ENCODE measurements at regions not wholly inside any gene's neighbourhood (a gene's known extent, or its start where the extent isn't known, plus 50 kb on each side); places are given as distances from the start of the nearest gene placed in this dataset.

DNA sequence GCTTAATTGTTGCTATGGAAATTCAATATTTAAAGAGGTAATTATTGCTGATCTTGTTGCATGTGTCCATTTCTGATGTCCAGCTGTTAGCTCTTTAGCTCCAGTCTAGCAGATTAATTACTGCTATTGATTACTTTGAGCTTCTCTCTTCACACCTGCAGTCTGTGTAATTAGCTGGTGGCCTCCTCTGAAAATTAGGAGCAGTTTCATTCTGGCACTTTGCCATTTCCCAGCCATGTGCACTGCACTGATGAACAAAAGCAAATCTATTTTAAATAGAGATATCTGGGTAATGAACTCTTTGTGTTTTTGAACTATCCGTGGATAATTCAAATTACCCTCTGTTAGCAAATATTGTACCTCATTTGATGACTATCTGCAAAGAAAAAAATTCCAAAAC, 275.9 kb downstream of the RNF144B start:
- ChIA-PET CTCF (no interaction called here), RAD21 (ENCODE audit: low non-redundant PET in 1 of 2, low total read pairs in 2 of 2, uncharacterized antibody in 2 of 2, unreplicated experiment in 2 of 2) (no interaction called here), POLR2A (no interaction called here)
- Histone ChIP-seq H4K20me1 (ENCODE audit: insufficient read depth) (no peaks in the 10 kb centered on the region), H3K9me3 (ENCODE audit: control insufficient read depth in 1 of 2, insufficient read depth in 1 of 2, low read depth in 1 of 2, low read length in 2 of 2) (no peaks in the 10 kb centered on the region), H3K9me2 (ENCODE audit: insufficient read depth) (no peaks in the 10 kb centered on the region), H3K27ac (ENCODE audit: low read depth, low read length) (no peak overlapping the region), H3K4me2 (ENCODE audit: low read length) (no peak overlapping the region), H3K4me1 (ENCODE audit: control insufficient read depth in 1 of 2, insufficient read depth in 2 of 2, low read length in 2 of 2) (no peaks in the 10 kb centered on the region), H3K36me3 (ENCODE audit: control insufficient read depth in 1 of 2, insufficient read depth in 2 of 2, low read length in 2 of 2) (no peaks in the 10 kb centered on the region), H3K4me3 (replicated peaks in 1 of 2; ENCODE audit: low read depth in 1 of 2, low read length in 2 of 2) (no peak overlapping the region), H3K79me2 (ENCODE audit: insufficient read depth, low read length) (no peaks in the 10 kb centered on the region), H3K9ac (ENCODE audit: low read length) (no peak overlapping the region), H3K27me3 (ENCODE audit: insufficient read depth, low read length) (no peaks in the 10 kb centered on the region), H2AFZ (ENCODE audit: low read depth, low read length, poor library complexity, severe bottlenecking) (no peak overlapping the region)
- ATAC-seq (no peak), DNase-seq (ENCODE audit: low read depth, low spot score) (no peak)
- no peak for TF ChIP-seq YY1 (IDR thresholded peaks at IDR 0.05; ENCODE audit: extremely low read depth, insufficient replicate concordance, low read depth, low read length)
- no peak for TF ChIP-seq CBX3 (IDR thresholded peaks at IDR 0.05; ENCODE audit: low read depth)
- TF ChIP-seq POLR2A (IDR thresholded peaks at IDR 0.05; ENCODE audit: borderline replicate concordance, extremely low read depth, insufficient read depth, insufficient read length), result no peak
- TF ChIP-seq, protein P1, sequence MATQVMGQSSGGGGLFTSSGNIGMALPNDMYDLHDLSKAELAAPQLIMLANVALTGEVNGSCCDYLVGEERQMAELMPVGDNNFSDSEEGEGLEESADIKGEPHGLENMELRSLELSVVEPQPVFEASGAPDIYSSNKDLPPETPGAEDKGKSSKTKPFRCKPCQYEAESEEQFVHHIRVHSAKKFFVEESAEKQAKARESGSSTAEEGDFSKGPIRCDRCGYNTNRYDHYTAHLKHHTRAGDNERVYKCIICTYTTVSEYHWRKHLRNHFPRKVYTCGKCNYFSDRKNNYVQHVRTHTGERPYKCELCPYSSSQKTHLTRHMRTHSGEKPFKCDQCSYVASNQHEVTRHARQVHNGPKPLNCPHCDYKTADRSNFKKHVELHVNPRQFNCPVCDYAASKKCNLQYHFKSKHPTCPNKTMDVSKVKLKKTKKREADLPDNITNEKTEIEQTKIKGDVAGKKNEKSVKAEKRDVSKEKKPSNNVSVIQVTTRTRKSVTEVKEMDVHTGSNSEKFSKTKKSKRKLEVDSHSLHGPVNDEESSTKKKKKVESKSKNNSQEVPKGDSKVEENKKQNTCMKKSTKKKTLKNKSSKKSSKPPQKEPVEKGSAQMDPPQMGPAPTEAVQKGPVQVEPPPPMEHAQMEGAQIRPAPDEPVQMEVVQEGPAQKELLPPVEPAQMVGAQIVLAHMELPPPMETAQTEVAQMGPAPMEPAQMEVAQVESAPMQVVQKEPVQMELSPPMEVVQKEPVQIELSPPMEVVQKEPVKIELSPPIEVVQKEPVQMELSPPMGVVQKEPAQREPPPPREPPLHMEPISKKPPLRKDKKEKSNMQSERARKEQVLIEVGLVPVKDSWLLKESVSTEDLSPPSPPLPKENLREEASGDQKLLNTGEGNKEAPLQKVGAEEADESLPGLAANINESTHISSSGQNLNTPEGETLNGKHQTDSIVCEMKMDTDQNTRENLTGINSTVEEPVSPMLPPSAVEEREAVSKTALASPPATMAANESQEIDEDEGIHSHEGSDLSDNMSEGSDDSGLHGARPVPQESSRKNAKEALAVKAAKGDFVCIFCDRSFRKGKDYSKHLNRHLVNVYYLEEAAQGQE (IDR thresholded peaks at IDR 0.05; ENCODE audit: low read depth), result no peak
- BruUV-seq (replicated peaks), result no TSS peak
- intact Hi-C loops (cut with micrococcal nuclease), result no loop called here

DNA sequence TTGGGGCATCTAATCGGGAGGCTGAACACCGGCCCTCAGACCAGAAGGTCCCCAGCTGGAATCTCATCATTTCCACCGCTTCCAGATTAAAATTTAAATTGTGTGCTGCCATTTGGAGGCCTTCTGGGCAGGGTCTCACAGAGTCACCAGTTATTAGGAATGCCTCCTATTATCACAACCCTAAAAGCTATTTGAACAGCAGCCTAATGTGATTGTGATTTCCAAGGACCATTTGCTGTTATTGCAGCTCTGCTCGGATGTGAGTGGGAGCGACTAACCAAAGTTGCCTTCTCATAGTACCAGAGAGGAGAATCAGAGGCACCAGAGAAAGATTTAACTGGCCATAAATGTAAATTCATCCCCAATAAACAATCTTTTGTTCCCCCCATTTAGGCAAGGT, 277.3 kb downstream of the RNF144B start:
- CTCF ChIA-PET, result no interaction called here
- BruUV-seq (replicated peaks), result no TSS peak

More for the DNA sequence above, 277.3 kb downstream of the RNF144B start:
- H3K9ac ChIP-seq (ENCODE audit: low read length), result no peak overlapping the region
- no peak overlapping the region for H3K27ac ChIP-seq (ENCODE audit: low read depth, low read length)
- POLR2A ChIA-PET, result no interaction called here
- TF ChIP-seq ZNF274 (IDR thresholded peaks at IDR 0.05; ENCODE audit: low read depth, low read length) (no peak), CBX3 (IDR thresholded peaks at IDR 0.05; ENCODE audit: low read depth) (no peak), EGR1 (IDR thresholded peaks at IDR 0.05; ENCODE audit: low read depth) (no peak), ELF1 (IDR thresholded peaks at IDR 0.05; ENCODE audit: borderline replicate concordance, low read depth) (no peak), SRF (IDR thresholded peaks at IDR 0.05; ENCODE audit: low read depth) (no peak), SP1 (IDR thresholded peaks at IDR 0.05; ENCODE audit: low read depth) (no peak), SIN3A (IDR thresholded peaks at IDR 0.05; ENCODE audit: low read depth) (no peak), POLR2A (IDR thresholded peaks at IDR 0.05; ENCODE audit: borderline replicate concordance, extremely low read depth, insufficient read depth, insufficient read length) (no peak), EZH2phosphoT487 (IDR thresholded peaks at IDR 0.05; ENCODE audit: borderline replicate concordance) (no peak)
- TF ChIP-seq, protein P2, sequence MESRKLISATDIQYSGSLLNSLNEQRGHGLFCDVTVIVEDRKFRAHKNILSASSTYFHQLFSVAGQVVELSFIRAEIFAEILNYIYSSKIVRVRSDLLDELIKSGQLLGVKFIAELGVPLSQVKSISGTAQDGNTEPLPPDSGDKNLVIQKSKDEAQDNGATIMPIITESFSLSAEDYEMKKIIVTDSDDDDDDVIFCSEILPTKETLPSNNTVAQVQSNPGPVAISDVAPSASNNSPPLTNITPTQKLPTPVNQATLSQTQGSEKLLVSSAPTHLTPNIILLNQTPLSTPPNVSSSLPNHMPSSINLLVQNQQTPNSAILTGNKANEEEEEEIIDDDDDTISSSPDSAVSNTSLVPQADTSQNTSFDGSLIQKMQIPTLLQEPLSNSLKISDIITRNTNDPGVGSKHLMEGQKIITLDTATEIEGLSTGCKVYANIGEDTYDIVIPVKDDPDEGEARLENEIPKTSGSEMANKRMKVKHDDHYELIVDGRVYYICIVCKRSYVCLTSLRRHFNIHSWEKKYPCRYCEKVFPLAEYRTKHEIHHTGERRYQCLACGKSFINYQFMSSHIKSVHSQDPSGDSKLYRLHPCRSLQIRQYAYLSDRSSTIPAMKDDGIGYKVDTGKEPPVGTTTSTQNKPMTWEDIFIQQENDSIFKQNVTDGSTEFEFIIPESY (IDR thresholded peaks at IDR 0.05; ENCODE audit: extremely low read depth, insufficient replicate concordance, low read length), result no peak
- no peaks in the 10 kb centered on the region for H3K9me3 ChIP-seq (ENCODE audit: control insufficient read depth in 1 of 2, insufficient read depth in 1 of 2, low read depth in 1 of 2, low read length in 2 of 2)
- DNase-seq (ENCODE audit: low read depth, low spot score), result no peak
- H3K9me2 ChIP-seq (ENCODE audit: insufficient read depth), result no peaks in the 10 kb centered on the region
- H3K4me1 ChIP-seq (ENCODE audit: control insufficient read depth in 1 of 2, insufficient read depth in 2 of 2, low read length in 2 of 2), result no peaks in the 10 kb centered on the region
- H3K36me3 ChIP-seq (ENCODE audit: control insufficient read depth in 1 of 2, insufficient read depth in 2 of 2, low read length in 2 of 2), result no peaks in the 10 kb centered on the region
- RAD21 ChIA-PET (ENCODE audit: low non-redundant PET in 1 of 2, low total read pairs in 2 of 2, uncharacterized antibody in 2 of 2, unreplicated experiment in 2 of 2), result no interaction called here
- intact Hi-C loops (cut with micrococcal nuclease), result no loop called here
- no peaks in the 10 kb centered on the region for H3K27me3 ChIP-seq (ENCODE audit: insufficient read depth, low read length)
- H3K4me3 ChIP-seq (replicated peaks in 1 of 2; ENCODE audit: low read depth in 1 of 2, low read length in 2 of 2), result no peak overlapping the region
- no peak for ATAC-seq
- H4K20me1 ChIP-seq (ENCODE audit: insufficient read depth), result no peaks in the 10 kb centered on the region
- H3K4me2 ChIP-seq (ENCODE audit: low read length), result no peak overlapping the region
- H3K79me2 ChIP-seq (ENCODE audit: insufficient read depth, low read length), result no peaks in the 10 kb centered on the region
- H2AFZ ChIP-seq (ENCODE audit: low read depth, low read length, poor library complexity, severe bottlenecking), result no peak overlapping the region
